ENCODE measurements at regions not wholly inside any gene's neighbourhood (a gene's known extent, or its start where the extent isn't known, plus 50 kb on each side); places are given as distances from the start of the nearest gene placed in this dataset.

GRCh38 chr16:86391486-86391885 is 118.8 kb upstream of the FOXF1 start:
- Histone ChIP-seq H3K36me3 (no peaks in the 10 kb centered on the region), H3K27me3 (ENCODE audit: low read depth) (peaks cover 95% of the 10 kb centered on the region), H3K9me3 (replicated peaks) (peaks cover 4% of the 10 kb centered on the region), H3K4me3 (no peak overlapping the region), H3K4me1 (peaks cover 7% of the 10 kb centered on the region), H3K27ac (replicated peaks) (no peak overlapping the region)
- intact Hi-C loops (cut with micrococcal nuclease), result no loop called here
- TF ChIP-seq CTCF (IDR thresholded peaks at IDR 0.05; ENCODE audit: borderline replicate concordance), result no peak
- DNase-seq, result no peak

GRCh38 chr16:86391984-86392383 is 118.3 kb upstream of the FOXF1 start:
- intact Hi-C loops (cut with micrococcal nuclease), result no loop called here
- no peak for DNase-seq
- Histone ChIP-seq H3K4me3 (no peak overlapping the region), H3K36me3 (no peaks in the 10 kb centered on the region), H3K4me1 (peaks cover 7% of the 10 kb centered on the region), H3K27me3 (ENCODE audit: low read depth) (peaks cover 94% of the 10 kb centered on the region), H3K9me3 (replicated peaks) (peaks cover 4% of the 10 kb centered on the region), H3K27ac (replicated peaks) (no peak overlapping the region)
- no peak for TF ChIP-seq CTCF (IDR thresholded peaks at IDR 0.05; ENCODE audit: borderline replicate concordance)

GRCh38 chr16:86392436-86393152 is 117.7 kb upstream of the FOXF1 start:
- Histone ChIP-seq H3K27ac (replicated peaks) (no peak overlapping the region), H3K9me3 (replicated peaks) (peaks cover 3% of the 10 kb centered on the region), H3K27me3 (ENCODE audit: low read depth) (peaks cover 96% of the 10 kb centered on the region), H3K4me1 (peaks cover 7% of the 10 kb centered on the region), H3K36me3 (no peaks in the 10 kb centered on the region), H3K4me3 (no peak overlapping the region)
- no peak for TF ChIP-seq CTCF (IDR thresholded peaks at IDR 0.05; ENCODE audit: borderline replicate concordance)
- intact Hi-C loops (cut with micrococcal nuclease), result no loop called here
- DNase-seq, result no peak

- intact Hi-C loops (cut with micrococcal nuclease), result no loop called here
- Histone ChIP-seq H3K27ac (replicated peaks) (no peak overlapping the region), H3K27me3 (ENCODE audit: low read depth) (peaks cover 92% of the 10 kb centered on the region), H3K9me3 (replicated peaks) (no peaks in the 10 kb centered on the region), H3K36me3 (no peaks in the 10 kb centered on the region), H3K4me1 (peaks cover 7% of the 10 kb centered on the region), H3K4me3 (no peak overlapping the region)
- no peak for DNase-seq
- TF ChIP-seq CTCF (IDR thresholded peaks at IDR 0.05; ENCODE audit: borderline replicate concordance), result no peak
Measured at GRCh38 chr16:86393907-86394626, 116.3 kb upstream of the FOXF1 start.

- intact Hi-C loops (cut with micrococcal nuclease), result no loop called here
- H3K27ac ChIP-seq (replicated peaks), result no peak overlapping the region
Measured at GRCh38 chr16:86395477-86395876, 114.8 kb upstream of the FOXF1 start.

More at GRCh38 chr16:86395477-86395876, 114.8 kb upstream of the FOXF1 start:
- no peaks in the 10 kb centered on the region for H3K9me3 ChIP-seq (replicated peaks)
- DNase-seq, result no peak
- no peak for TF ChIP-seq CTCF (IDR thresholded peaks at IDR 0.05; ENCODE audit: borderline replicate concordance)
- no peak overlapping the region for H3K4me3 ChIP-seq
- peaks cover 92% of the 10 kb centered on the region for H3K27me3 ChIP-seq (ENCODE audit: low read depth)
- no peaks in the 10 kb centered on the region for H3K36me3 ChIP-seq
- no peaks in the 10 kb centered on the region for H3K4me1 ChIP-seq
